Parathyroid adenoma (tissue), 2 donors: ENCODE measurements at regions not wholly inside any gene's neighbourhood (a gene's known extent, or its start where the extent isn't known, plus 50 kb on each side); places are given as distances from the start of the nearest gene placed in this dataset.

Experiments used
- H2AFZ ChIP-seq: fragments of 300-600 bp; sonication (generic); one replicate; pipeline ENCODE4 v1.7.0; 2017; ENCODE audit warnings: antibody characterized with exemption, mild to moderate bottlenecking
- H3K27ac ChIP-seq: fragments of 300-600 bp; sonication (generic); one replicate; pipeline ENCODE4 v1.7.0; 2017
- H3K27me3 ChIP-seq: fragments of 300-600 bp; sonication (generic); one replicate; pipeline ENCODE4 v1.7.0; 2017; ENCODE audit warnings: low read length; ENCODE audit not compliant: control insufficient read depth, insufficient read depth
- H3K36me3 ChIP-seq: fragments of 300-600 bp; sonication (generic); one replicate; pipeline ENCODE4 v1.7.0; 2017; ENCODE audit warnings: low read length; ENCODE audit not compliant: control insufficient read depth, insufficient read depth
- H3K4me1 ChIP-seq: fragments of 300-600 bp; sonication (generic); one replicate; pipeline ENCODE4 v1.7.0; 2017; ENCODE audit warnings: control low read depth
- H3K4me2 ChIP-seq: fragments of 300-600 bp; sonication (generic); one replicate; pipeline ENCODE4 v1.7.0; 2017; ENCODE audit warnings: low read length
- H3K4me3 ChIP-seq: fragments of 300-600 bp; sonication (generic); one replicate; pipeline ENCODE4 v1.7.0; 2017; ENCODE audit warnings: low read depth, low read length
- H3K79me2 ChIP-seq: fragments of 300-600 bp; sonication (generic); one replicate; pipeline ENCODE4 v1.7.0; 2017; ENCODE audit warnings: control low read depth
- H3K9ac ChIP-seq: fragments of 300-600 bp; sonication (generic); one replicate; pipeline ENCODE4 v1.7.0; 2017; ENCODE audit warnings: mild to moderate bottlenecking
- H3K9me3 ChIP-seq: fragments of 300-600 bp; sonication (generic); one replicate; pipeline ENCODE4 v1.7.0; 2017; ENCODE audit warnings: low read length; ENCODE audit not compliant: control insufficient read depth
- TF ChIP-seq, protein P1 (sequence below): fragments of 300-600 bp; sonication (generic); IDR thresholded peaks from one replicate; pipeline ENCODE4 v1.7.0; 2017; ENCODE audit warnings: antibody characterized with exemption, mild to moderate bottlenecking
- donor health status: primary hyperparathyroidism.

DNA sequence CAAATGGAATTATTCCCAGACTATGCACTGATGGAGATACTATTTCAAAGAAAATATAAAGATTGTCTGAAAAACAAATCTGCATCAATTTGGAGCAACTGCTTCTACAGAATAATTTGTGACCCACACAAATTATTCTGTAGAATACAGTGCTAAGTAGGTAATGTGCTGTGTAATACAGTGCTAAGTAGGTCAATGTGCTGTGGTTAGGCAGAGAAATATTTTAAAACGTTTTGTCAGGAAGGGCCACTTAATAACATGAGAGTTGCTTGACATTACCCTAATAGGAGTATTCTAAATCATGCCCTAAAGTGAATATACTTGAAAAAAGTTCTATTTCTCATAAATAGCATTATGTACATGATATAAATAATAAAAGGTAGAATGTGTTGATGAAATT is 116.5 kb upstream of the KCND2 start:
- Histone ChIP-seq H3K79me2 (no peaks in the 10 kb centered on the region), H3K9ac (no peak overlapping the region), H3K9me3 (no peaks in the 10 kb centered on the region), H3K4me3 (no peak overlapping the region), H2AFZ (no peak overlapping the region), H3K27me3 (no peaks in the 10 kb centered on the region), H3K36me3 (no peaks in the 10 kb centered on the region), H3K4me1 (no peaks in the 10 kb centered on the region), H3K4me2 (no peak overlapping the region), H3K27ac (no peak overlapping the region)
- TF ChIP-seq, protein P1, sequence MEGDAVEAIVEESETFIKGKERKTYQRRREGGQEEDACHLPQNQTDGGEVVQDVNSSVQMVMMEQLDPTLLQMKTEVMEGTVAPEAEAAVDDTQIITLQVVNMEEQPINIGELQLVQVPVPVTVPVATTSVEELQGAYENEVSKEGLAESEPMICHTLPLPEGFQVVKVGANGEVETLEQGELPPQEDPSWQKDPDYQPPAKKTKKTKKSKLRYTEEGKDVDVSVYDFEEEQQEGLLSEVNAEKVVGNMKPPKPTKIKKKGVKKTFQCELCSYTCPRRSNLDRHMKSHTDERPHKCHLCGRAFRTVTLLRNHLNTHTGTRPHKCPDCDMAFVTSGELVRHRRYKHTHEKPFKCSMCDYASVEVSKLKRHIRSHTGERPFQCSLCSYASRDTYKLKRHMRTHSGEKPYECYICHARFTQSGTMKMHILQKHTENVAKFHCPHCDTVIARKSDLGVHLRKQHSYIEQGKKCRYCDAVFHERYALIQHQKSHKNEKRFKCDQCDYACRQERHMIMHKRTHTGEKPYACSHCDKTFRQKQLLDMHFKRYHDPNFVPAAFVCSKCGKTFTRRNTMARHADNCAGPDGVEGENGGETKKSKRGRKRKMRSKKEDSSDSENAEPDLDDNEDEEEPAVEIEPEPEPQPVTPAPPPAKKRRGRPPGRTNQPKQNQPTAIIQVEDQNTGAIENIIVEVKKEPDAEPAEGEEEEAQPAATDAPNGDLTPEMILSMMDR: no peak

DNA sequence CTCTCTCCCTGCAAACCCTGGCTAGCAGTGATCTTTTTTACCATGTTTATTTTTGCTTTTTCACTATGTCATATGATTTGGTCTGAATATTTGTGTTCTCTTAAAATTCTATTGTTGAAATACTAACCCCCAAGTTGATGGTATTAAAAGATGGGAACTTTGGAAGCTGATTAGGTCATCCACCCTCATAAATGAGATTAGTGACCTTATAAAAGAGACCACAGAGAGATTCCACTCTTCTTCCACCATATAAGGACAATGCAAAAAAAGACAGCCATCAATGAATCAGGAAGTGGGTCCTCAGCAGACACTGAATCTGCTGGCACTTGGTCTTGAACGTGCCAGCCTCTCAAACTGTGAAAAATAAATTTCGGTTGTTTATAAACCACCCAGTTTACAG is 112.8 kb upstream of the KCND2 start:
- Histone ChIP-seq H3K9ac (no peak overlapping the region), H3K4me3 (no peak overlapping the region), H2AFZ (no peak overlapping the region), H3K4me2 (no peak overlapping the region), H3K79me2 (no peaks in the 10 kb centered on the region), H3K36me3 (no peaks in the 10 kb centered on the region), H3K4me1 (no peaks in the 10 kb centered on the region), H3K9me3 (no peaks in the 10 kb centered on the region), H3K27me3 (no peaks in the 10 kb centered on the region), H3K27ac (no peak overlapping the region)
- TF ChIP-seq, protein P1: no peak

DNA sequence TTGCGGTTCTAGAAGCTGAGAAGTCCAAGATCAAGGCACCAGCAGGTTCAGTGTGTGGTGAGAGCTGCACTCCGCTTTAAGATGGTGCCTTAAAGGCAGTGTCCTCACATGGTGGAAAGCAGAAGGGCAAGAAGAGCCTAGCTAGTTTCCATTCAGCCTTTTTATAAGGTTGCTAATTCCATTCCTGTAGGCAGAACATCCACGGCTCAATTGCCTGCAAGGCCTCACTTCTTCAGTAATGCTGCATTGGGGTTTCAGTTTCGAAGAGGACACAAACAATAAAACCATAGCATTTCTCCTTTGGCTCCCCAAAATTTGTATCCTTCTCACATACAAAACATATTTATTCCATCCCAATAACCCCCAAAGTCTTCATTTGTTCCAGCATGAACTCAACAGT is 109.5 kb upstream of the KCND2 start:
- Histone ChIP-seq H3K79me2 (no peaks in the 10 kb centered on the region), H3K4me3 (no peak overlapping the region), H2AFZ (no peak overlapping the region), H3K36me3 (no peaks in the 10 kb centered on the region), H3K9me3 (no peaks in the 10 kb centered on the region), H3K27ac (no peak overlapping the region), H3K4me1 (no peaks in the 10 kb centered on the region), H3K27me3 (no peaks in the 10 kb centered on the region), H3K4me2 (no peak overlapping the region), H3K9ac (no peak overlapping the region)
- TF ChIP-seq, protein P1: no peak

DNA sequence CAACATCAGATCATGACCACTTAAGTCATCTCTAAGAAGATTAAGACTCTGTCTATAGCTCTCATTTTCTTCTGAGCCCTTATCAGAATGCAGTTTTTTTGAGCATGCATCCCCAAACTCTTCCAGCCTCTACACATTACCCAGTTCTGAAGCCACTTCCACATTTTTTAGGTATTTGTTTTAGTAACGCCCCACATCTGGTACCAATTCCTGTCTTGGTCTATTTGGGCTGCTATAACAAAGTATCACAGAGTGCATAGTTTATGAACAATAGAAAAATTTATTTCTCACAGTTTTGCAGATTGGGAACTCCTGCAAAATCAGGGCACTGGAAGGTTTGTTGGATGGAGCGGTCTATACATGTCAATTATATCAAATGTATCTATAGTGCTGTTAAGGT is 107.7 kb upstream of the KCND2 start:
- TF ChIP-seq, protein P1: no peak
- H3K9ac ChIP-seq: no peak overlapping the region
- no peaks in the 10 kb centered on the region for H3K79me2 ChIP-seq
- H3K4me3 ChIP-seq: no peak overlapping the region
- H3K4me2 ChIP-seq: no peak overlapping the region
- no peak overlapping the region for H3K27ac ChIP-seq
- no peaks in the 10 kb centered on the region for H3K36me3 ChIP-seq
- no peaks in the 10 kb centered on the region for H3K27me3 ChIP-seq
- H2AFZ ChIP-seq: no peak overlapping the region
- no peaks in the 10 kb centered on the region for H3K9me3 ChIP-seq
- H3K4me1 ChIP-seq: no peaks in the 10 kb centered on the region

DNA sequence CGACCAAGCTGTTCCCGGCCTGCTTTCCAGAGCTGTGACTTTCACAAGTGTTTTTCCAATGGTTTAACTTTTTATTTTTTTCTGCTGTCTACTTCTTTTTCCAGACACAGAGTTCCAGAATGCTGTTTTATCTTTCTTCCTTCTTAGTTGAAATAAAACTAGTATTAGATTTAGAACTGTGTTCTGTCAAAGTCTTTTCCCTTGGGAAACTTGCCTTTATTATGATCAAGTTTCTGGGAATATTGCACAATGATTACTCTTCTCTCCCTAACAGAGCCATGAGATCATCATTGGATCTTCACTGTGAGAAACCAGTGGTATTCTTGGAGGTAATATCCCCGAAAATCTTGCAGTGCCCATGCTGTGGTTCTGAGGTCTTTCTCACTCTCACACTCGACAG is 104.9 kb upstream of the KCND2 start:
- Histone ChIP-seq H2AFZ (no peak overlapping the region), H3K4me2 (no peak overlapping the region), H3K36me3 (no peaks in the 10 kb centered on the region), H3K9ac (no peak overlapping the region), H3K79me2 (no peaks in the 10 kb centered on the region), H3K4me1 (no peaks in the 10 kb centered on the region), H3K9me3 (no peaks in the 10 kb centered on the region), H3K27ac (no peak overlapping the region), H3K27me3 (no peaks in the 10 kb centered on the region), H3K4me3 (no peak overlapping the region)
- TF ChIP-seq, protein P1: no peak
